IMR-90 (cell line): ENCODE measurements at regions not wholly inside any gene's neighbourhood (a gene's known extent, or its start where the extent isn't known, plus 50 kb on each side); places are given as distances from the start of the nearest gene placed in this dataset.

Experiments
- CTCF ChIP-seq: conservative IDR thresholded peaks from 2 replicates; pipeline ENCODE4 v1.5.1; 2012; ENCODE audit warnings: mild to moderate bottlenecking, low read depth, low read length, improper control_type of control experiment
- MAFK ChIP-seq: IDR thresholded peaks from 2 replicates; pipeline ENCODE4 v1.6.1; 2012; ENCODE audit warnings: low read depth, low read length, improper control_type of control experiment
- POLR2A ChIP-seq: IDR thresholded peaks from 2 replicates; pipeline ENCODE4 v1.6.1; 2012; ENCODE audit warnings: mild to moderate bottlenecking, low read depth, low read length
- USF2 ChIP-seq: fragments of 150-350 bp; IDR thresholded peaks from 2 replicates; pipeline ENCODE4 v1.6.1; 2017; ENCODE audit warnings: mild to moderate bottlenecking, antibody characterized with exemption, low read length, low read depth

GRCh38 chr6:99189823-99190721 is 159.4 kb downstream of the FAXC start:
- TF ChIP-seq CTCF: no peak
- TF ChIP-seq USF2: no peak
- no peak for TF ChIP-seq POLR2A
- TF ChIP-seq MAFK: no peak
